ENCODE measurements at regions not wholly inside any gene's neighbourhood (a gene's known extent, or its start where the extent isn't known, plus 50 kb on each side); places are given as distances from the start of the nearest gene placed in this dataset.

DNA sequence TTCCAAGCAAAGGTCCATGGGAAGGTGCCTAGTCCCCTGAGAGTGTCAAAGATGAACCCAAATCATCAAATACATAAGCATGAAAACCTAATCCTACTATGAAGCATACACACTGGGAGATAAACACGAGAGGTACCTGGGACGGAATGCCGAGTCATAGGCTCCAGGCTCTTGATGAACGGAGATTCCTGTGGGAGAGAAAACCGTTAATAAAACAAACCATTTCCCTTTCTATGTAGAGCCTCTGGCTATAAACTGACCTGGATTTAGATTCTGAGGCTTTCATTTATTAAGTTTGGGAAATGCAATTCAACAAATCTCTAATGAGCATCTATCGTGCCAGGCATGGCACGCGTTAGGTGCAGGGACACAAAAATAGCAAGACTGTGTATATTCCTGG is 206.4 kb upstream of the IL12B start:
- TF ChIP-seq, protein P1, sequence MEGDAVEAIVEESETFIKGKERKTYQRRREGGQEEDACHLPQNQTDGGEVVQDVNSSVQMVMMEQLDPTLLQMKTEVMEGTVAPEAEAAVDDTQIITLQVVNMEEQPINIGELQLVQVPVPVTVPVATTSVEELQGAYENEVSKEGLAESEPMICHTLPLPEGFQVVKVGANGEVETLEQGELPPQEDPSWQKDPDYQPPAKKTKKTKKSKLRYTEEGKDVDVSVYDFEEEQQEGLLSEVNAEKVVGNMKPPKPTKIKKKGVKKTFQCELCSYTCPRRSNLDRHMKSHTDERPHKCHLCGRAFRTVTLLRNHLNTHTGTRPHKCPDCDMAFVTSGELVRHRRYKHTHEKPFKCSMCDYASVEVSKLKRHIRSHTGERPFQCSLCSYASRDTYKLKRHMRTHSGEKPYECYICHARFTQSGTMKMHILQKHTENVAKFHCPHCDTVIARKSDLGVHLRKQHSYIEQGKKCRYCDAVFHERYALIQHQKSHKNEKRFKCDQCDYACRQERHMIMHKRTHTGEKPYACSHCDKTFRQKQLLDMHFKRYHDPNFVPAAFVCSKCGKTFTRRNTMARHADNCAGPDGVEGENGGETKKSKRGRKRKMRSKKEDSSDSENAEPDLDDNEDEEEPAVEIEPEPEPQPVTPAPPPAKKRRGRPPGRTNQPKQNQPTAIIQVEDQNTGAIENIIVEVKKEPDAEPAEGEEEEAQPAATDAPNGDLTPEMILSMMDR (IDR thresholded peaks at IDR 0.05; ENCODE audit: unreplicated experiment), result no peak
- no peaks in the 10 kb centered on the region for H3K36me3 Mint-ChIP-seq (ENCODE audit: low read depth, unreplicated experiment)
- H3K27ac Mint-ChIP-seq (ENCODE audit: unreplicated experiment), result no peak overlapping the region
- H3K4me3 Mint-ChIP-seq (ENCODE audit: unreplicated experiment), result no peak overlapping the region
- no peaks in the 10 kb centered on the region for H3K4me1 Mint-ChIP-seq (ENCODE audit: unreplicated experiment)
- DNase-seq (ENCODE audit: low spot score), result no peak
- H3K27me3 Mint-ChIP-seq (ENCODE audit: unreplicated experiment), result no peaks in the 10 kb centered on the region
- no peaks in the 10 kb centered on the region for H3K9me3 Mint-ChIP-seq (ENCODE audit: unreplicated experiment)

DNA sequence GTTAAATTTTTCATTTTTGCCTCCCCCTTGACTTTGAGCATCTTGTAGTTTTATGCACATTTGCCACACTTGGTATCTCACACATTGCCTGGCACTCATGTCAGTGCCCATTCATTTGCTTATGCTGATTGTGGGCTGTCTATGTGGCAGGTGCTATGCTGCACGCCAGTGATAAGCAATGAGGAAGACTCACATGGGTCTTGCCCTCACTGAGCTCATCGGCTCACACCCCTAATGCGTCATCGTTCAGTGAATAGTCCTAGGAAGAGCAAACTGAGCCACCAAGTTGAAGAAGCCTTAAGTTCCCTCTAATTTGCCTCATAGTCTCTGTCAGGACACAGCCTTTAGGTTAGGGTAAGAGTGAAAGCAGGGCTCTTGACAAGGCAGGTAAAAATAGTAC is 209.4 kb upstream of the IL12B start:
- TF ChIP-seq, protein P1 (IDR thresholded peaks at IDR 0.05; ENCODE audit: unreplicated experiment), result no peak
- Mint-ChIP-seq H3K27ac (ENCODE audit: unreplicated experiment) (no peak overlapping the region), H3K4me3 (ENCODE audit: unreplicated experiment) (no peak overlapping the region), H3K4me1 (ENCODE audit: unreplicated experiment) (peaks cover 3% of the 10 kb centered on the region), H3K36me3 (ENCODE audit: low read depth, unreplicated experiment) (no peaks in the 10 kb centered on the region), H3K9me3 (ENCODE audit: unreplicated experiment) (no peaks in the 10 kb centered on the region), H3K27me3 (ENCODE audit: unreplicated experiment) (no peaks in the 10 kb centered on the region)
- DNase-seq (ENCODE audit: low spot score), result no peak

GRCh38 chr5:159543326-159543725 is 213.0 kb upstream of the IL12B start:
- TF ChIP-seq, protein P1 (IDR thresholded peaks at IDR 0.05; ENCODE audit: unreplicated experiment), result no peak
- Mint-ChIP-seq H3K36me3 (ENCODE audit: low read depth, unreplicated experiment) (no peaks in the 10 kb centered on the region), H3K27me3 (ENCODE audit: unreplicated experiment) (no peaks in the 10 kb centered on the region), H3K9me3 (ENCODE audit: unreplicated experiment) (no peaks in the 10 kb centered on the region), H3K4me1 (ENCODE audit: unreplicated experiment) (peaks cover 3% of the 10 kb centered on the region), H3K4me3 (ENCODE audit: unreplicated experiment) (no peak overlapping the region), H3K27ac (ENCODE audit: unreplicated experiment) (no peak overlapping the region)
- no peak for DNase-seq (ENCODE audit: low spot score)

DNA sequence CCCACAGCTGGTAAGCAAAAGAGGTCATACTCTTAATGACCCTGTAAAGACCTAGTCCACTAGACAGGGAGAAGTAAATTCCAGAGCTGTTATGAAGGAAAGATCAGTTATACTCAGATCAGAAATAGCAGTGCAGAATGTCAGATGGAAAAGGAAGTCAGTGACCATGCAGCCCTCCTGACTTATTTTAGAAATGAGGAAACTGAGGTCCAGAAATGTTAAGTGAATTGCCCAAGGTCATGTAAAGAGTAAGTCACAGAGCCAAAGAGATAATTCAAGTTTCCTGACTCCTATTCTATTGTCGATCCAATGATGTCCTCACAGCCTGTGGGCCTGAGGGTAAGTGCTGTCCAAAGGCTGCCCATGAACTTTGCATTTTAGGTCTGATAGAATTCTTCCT is 214.9 kb upstream of the IL12B start:
- no peak overlapping the region for H3K27ac Mint-ChIP-seq (ENCODE audit: unreplicated experiment)
- H3K9me3 Mint-ChIP-seq (ENCODE audit: unreplicated experiment), result no peaks in the 10 kb centered on the region
- no peak for DNase-seq (ENCODE audit: low spot score)
- H3K4me1 Mint-ChIP-seq (ENCODE audit: unreplicated experiment), result peaks cover 3% of the 10 kb centered on the region
- H3K27me3 Mint-ChIP-seq (ENCODE audit: unreplicated experiment), result no peaks in the 10 kb centered on the region
- H3K36me3 Mint-ChIP-seq (ENCODE audit: low read depth, unreplicated experiment), result no peaks in the 10 kb centered on the region
- TF ChIP-seq, protein P1 (IDR thresholded peaks at IDR 0.05; ENCODE audit: unreplicated experiment), result no peak
- H3K4me3 Mint-ChIP-seq (ENCODE audit: unreplicated experiment), result no peak overlapping the region

DNA sequence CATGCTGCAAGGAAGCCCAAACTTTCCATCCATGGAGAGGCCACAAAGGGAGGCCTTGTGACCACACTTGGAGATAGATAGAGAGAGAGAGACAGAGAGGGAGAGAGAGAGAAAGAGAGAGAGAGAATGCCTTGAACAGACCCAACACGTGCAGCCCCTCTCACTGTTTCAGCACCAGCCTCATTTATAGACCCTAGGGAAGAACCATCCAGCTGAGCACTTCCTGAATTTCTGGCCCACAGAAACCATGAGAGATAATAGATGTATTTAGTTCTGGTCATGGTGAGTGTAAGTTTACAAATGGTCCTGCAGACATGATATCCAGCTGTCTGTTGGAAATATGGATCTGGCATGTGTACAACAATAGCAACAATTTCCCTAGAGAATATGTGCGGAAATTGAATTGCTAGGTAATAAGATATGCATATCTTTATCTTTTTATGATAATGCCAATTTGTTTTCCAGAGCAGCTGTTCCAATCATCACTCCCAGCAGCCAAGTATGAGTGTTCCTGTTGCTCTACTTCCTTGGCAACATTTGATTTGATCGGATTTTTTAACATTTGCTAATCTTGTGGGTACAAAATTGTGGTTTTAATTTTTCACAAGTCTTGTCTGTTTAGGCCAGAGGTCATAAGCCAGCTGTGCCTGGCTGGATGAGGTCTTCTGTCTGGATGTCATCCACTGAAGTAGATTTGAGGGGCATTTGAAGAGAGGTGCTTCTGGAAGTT is 217.3 kb upstream of the IL12B start:
- Mint-ChIP-seq H3K36me3 (ENCODE audit: low read depth, unreplicated experiment) (no peaks in the 10 kb centered on the region), H3K9me3 (ENCODE audit: unreplicated experiment) (no peaks in the 10 kb centered on the region), H3K27ac (ENCODE audit: unreplicated experiment) (no peak overlapping the region), H3K4me3 (ENCODE audit: unreplicated experiment) (no peak overlapping the region), H3K4me1 (ENCODE audit: unreplicated experiment) (peaks cover 3% of the 10 kb centered on the region), H3K27me3 (ENCODE audit: unreplicated experiment) (no peaks in the 10 kb centered on the region)
- TF ChIP-seq, protein P1 (IDR thresholded peaks at IDR 0.05; ENCODE audit: unreplicated experiment), result no peak
- DNase-seq (ENCODE audit: low spot score), result no peak
